ENCODE measurements at regions not wholly inside any gene's neighbourhood (a gene's known extent, or its start where the extent isn't known, plus 50 kb on each side); places are given as distances from the start of the nearest gene placed in this dataset.

- TF ChIP-seq CTCF (IDR thresholded peaks at IDR 0.05) (no peak), POLR2A (IDR thresholded peaks at IDR 0.05) (no peak)
Observed at GRCh38 chr2:167814881-167815718, 432.3 kb downstream of the STK39 start.
